Activated CD8-positive, alpha-beta T cell treated with anti-CD3 and anti-CD28 coated beads for 36 hours (primary cell): ENCODE measurements at regions not wholly inside any gene's neighbourhood (a gene's known extent, or its start where the extent isn't known, plus 50 kb on each side); places are given as distances from the start of the nearest gene placed in this dataset.

Source experiments
- ATAC-seq: fragments of 200-7000 bp; cut with Tn5 transposase; one replicate; pipeline ENCODE4 v1.10.0; 2021; ENCODE audit warnings: mild to moderate bottlenecking, moderate library complexity
- CTCF ChIA-PET: fragments of 350-600 bp; sonication (Branson Sonifier 250); formaldehyde crosslinking; loops from one replicate; lab custom pipeline; 2021; ENCODE audit warnings: antibody characterized with exemption; lab: Charles Lee
- POLR2A ChIA-PET: fragments of 350-600 bp; sonication (Branson Sonifier 250); formaldehyde crosslinking; loops from one replicate; lab custom pipeline; 2021; ENCODE audit warnings: antibody characterized with exemption; lab: Charles Lee
- DNase-seq: peaks from one replicate; pipeline ENCODE4 v3.0.0-alpha.2; 2020
- H3K27ac Mint-ChIP-seq: one replicate; pipeline ENCODE4 v1.8.0; 2021; ENCODE audit warnings: mild to moderate bottlenecking, mixed read lengths
- H3K27me3 Mint-ChIP-seq: one replicate; pipeline ENCODE4 v1.8.0; 2021; ENCODE audit warnings: mixed read lengths
- H3K36me3 Mint-ChIP-seq: one replicate; pipeline ENCODE4 v1.8.0; 2021; ENCODE audit warnings: low read depth, mixed read lengths
- H3K4me1 Mint-ChIP-seq: one replicate; pipeline ENCODE4 v1.8.0; 2021; ENCODE audit warnings: low read depth, mixed read lengths
- H3K4me3 Mint-ChIP-seq: one replicate; pipeline ENCODE4 v1.8.0; 2021; ENCODE audit warnings: mild to moderate bottlenecking, moderate library complexity, mixed read lengths
- H3K9me3 Mint-ChIP-seq: one replicate; pipeline ENCODE4 v1.8.0; 2021; ENCODE audit warnings: mixed read lengths
- CTCF ChIP-seq: fragments of 200-600 bp; IDR thresholded peaks from one replicate; pipeline ENCODE4 v1.8.0; 2022; ENCODE audit warnings: antibody characterized with exemption, mild to moderate bottlenecking
- intact Hi-C: fragments of 100-400 bp; cut with micrococcal nuclease; formaldehyde crosslinking; loops from one replicate; pipeline ENCODE4 v1.10.0; 2022

- intact Hi-C loops = no loop called here
- Mint-ChIP-seq H3K4me3 (no peak overlapping the region), H3K4me1 (no peaks in the 10 kb centered on the region), H3K9me3 (no peaks in the 10 kb centered on the region), H3K27me3 (peaks cover 30% of the 10 kb centered on the region), H3K36me3 (no peaks in the 10 kb centered on the region), H3K27ac (no peak overlapping the region)
- CTCF ChIA-PET = no interaction called here
- POLR2A ChIA-PET = no interaction called here
- TF ChIP-seq CTCF = no peak
- DNase-seq (no peak), ATAC-seq (no peak)
These were observed 86.6 kb upstream of the EYA2 start for GRCh38 chr20:46807998-46808397.

- DNase-seq = no peak
- Mint-ChIP-seq H3K9me3 (no peaks in the 10 kb centered on the region), H3K27ac (no peak overlapping the region), H3K4me3 (no peak overlapping the region), H3K4me1 (no peaks in the 10 kb centered on the region), H3K27me3 (peaks cover 30% of the 10 kb centered on the region), H3K36me3 (no peaks in the 10 kb centered on the region)
- ChIA-PET POLR2A (no interaction called here), CTCF (no interaction called here)
- intact Hi-C loops = no loop called here
- ATAC-seq = no peak
- no peak for TF ChIP-seq CTCF
These were observed 86.1 kb upstream of the EYA2 start for GRCh38 chr20:46808565-46808964.

- H3K4me3 Mint-ChIP-seq = no peak overlapping the region
- DNase-seq (no peak), ATAC-seq (no peak)
- H3K27ac Mint-ChIP-seq = no peak overlapping the region
- CTCF ChIA-PET = no interaction called here
- POLR2A ChIA-PET = no interaction called here
- no peaks in the 10 kb centered on the region for H3K9me3 Mint-ChIP-seq
- no peak for TF ChIP-seq CTCF
- intact Hi-C loops = no loop called here
- H3K27me3 Mint-ChIP-seq = peaks cover 27% of the 10 kb centered on the region
- H3K4me1 Mint-ChIP-seq = no peaks in the 10 kb centered on the region
- no peaks in the 10 kb centered on the region for H3K36me3 Mint-ChIP-seq
These were observed 84.8 kb upstream of the EYA2 start for GRCh38 chr20:46809706-46810360.

GRCh38 chr20:46810448-46811223 lies 84.0 kb upstream of the EYA2 start:
- Mint-ChIP-seq H3K36me3 (no peaks in the 10 kb centered on the region), H3K4me1 (no peaks in the 10 kb centered on the region), H3K27ac (no peak overlapping the region), H3K9me3 (no peaks in the 10 kb centered on the region), H3K27me3 (peaks cover 26% of the 10 kb centered on the region), H3K4me3 (no peak overlapping the region)
- no peak for TF ChIP-seq CTCF
- ATAC-seq = no peak
- CTCF ChIA-PET = no interaction called here
- DNase-seq = no peak
- intact Hi-C loops = no loop called here
- POLR2A ChIA-PET = no interaction called here
